GM13977 (cell line): ENCODE measurements at regions not wholly inside any gene's neighbourhood (a gene's known extent, or its start where the extent isn't known, plus 50 kb on each side); places are given as distances from the start of the nearest gene placed in this dataset.

Experiments
- DNase-seq: peaks from one replicate; pipeline ENCODE4 v3.0.0; 2012; ENCODE audit warnings: low spot score
- in situ Hi-C: fragments of 300-500 bp; cut with MboI; formaldehyde crosslinking; loops from one replicate; pipeline ENCODE4 v1.12.0; 2022; ENCODE audit warnings: low sequenced_read_pairs, low pct_unique_long_range_greater_than_20kb, mixed read lengths, inconsistent platforms; ENCODE audit not compliant: unreplicated experiment
- TF ChIP-seq, protein P1 (sequence below): IDR thresholded peaks from 2 replicates; pipeline ENCODE4 v1.5.1; 2012; ENCODE audit warnings: mild to moderate bottlenecking, control low read depth; ENCODE audit not compliant: insufficient read depth; ENCODE audit errors: extremely low read depth, missing control alignments

DNA sequence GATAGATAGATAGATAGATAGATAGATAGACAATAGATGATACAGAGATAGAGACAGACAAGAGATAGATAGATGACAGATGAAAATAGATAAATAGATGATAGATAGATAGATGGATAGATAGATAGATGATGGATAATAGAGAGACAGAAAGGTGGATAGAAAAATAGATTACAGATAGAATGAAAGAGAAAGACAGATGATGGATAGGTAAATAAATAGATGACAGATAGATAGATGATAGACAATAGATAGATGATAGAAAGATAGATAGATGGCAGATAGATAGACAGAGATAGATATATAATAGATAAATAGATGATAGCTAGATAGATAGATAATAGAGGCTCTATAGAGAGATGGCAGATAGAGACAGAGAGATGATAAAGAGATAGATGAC, 523.0 kb downstream of the BCL11B start:
- no peak for DNase-seq
- in situ Hi-C loops: no loop called here
- TF ChIP-seq, protein P1, sequence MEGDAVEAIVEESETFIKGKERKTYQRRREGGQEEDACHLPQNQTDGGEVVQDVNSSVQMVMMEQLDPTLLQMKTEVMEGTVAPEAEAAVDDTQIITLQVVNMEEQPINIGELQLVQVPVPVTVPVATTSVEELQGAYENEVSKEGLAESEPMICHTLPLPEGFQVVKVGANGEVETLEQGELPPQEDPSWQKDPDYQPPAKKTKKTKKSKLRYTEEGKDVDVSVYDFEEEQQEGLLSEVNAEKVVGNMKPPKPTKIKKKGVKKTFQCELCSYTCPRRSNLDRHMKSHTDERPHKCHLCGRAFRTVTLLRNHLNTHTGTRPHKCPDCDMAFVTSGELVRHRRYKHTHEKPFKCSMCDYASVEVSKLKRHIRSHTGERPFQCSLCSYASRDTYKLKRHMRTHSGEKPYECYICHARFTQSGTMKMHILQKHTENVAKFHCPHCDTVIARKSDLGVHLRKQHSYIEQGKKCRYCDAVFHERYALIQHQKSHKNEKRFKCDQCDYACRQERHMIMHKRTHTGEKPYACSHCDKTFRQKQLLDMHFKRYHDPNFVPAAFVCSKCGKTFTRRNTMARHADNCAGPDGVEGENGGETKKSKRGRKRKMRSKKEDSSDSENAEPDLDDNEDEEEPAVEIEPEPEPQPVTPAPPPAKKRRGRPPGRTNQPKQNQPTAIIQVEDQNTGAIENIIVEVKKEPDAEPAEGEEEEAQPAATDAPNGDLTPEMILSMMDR: no peak

DNA sequence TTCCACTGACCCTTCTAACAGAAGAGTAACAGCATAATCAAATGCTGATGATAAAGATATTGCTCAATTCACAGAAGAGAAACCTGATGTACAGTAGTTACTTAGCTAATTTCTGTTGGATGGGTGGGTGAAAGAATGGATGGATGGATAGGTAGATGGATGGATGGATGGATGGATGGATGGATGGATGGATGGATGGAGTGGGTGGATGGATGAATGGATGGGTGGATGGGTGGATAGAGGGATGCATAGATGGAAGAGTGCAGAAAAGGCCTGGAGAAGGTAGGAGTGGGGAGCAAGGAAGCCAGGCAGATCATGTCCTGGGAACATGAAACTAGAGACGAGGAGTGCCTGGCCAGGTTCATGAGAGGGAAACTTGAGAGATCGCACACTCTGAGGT, 520.9 kb downstream of the BCL11B start:
- TF ChIP-seq, protein P1: no peak
- in situ Hi-C loops: no loop called here

DNA sequence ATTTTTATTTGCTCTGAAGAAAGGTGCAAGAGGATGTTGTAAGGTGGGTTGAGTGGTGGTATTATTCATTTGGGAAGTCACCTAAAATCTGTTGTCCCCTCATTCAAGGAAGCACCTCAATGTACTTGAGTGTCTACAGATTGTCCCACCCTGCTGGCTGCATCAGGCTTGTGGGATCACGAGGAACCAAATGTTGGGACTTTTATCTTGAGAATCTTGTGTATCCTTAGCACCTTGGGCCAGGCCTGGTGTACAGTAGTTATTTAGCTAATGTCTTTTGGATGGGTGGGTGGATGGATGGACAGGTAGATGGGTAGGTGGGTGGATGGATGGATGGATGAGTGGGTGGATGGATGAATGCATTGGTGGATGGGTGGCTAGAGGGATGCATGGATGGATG, 519.3 kb downstream of the BCL11B start:
- in situ Hi-C loops: no loop called here
- TF ChIP-seq, protein P1: no peak
- DNase-seq: no peak

More for the DNA sequence above, 520.9 kb downstream of the BCL11B start:
- DNase-seq: no peak

DNA sequence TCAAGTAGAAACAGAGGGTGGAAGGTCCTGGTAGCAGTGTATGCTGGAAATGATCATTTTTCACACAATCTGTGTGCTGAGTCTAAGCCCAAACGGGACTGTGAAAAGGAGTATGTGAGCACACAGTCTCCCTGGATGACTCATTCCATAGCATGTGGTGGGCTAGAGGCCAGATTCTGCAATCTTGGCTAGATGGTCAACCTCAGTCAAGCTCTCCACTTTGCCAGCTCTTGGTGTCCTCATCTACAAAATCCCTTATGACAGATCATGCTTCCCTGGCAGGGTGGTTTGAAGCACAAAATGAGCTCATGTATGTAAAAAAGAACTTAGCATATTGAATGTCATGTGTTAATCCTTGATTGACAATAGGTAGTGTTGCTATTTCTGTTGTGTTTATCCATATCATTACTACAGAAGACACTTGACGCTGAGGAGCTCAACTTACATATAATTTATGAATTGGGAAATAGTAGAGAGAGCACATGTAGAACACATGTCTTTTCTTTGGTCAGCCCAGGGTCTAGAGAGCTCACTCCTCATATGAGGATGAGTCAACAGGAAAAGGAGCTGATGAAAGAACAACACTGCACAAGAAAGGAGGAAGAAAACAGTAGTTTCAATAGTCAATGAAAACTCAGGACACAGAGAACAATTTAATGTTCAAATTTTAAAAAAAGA, 517.5 kb downstream of the BCL11B start:
- no peak for DNase-seq
- in situ Hi-C loops: no loop called here
- TF ChIP-seq, protein P1: no peak

DNA sequence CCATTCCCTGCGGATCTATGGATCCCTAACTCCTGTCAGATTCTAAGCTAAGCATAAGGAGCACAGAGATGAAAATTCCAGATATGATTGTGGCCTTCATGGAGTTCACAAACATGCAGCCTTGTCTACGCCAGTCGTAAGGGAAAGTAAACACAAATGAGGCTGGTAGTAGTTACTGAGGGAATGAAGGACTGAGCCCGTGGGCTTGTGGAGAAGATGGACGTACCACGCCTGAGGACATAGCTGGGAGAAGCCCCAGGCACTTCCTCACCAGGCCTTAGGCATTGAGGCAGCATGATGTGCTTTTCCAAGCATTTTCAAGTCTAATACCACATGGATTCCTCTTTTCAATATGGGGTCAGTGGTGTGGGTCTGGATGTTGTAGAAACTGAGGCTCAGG, 515.2 kb downstream of the BCL11B start:
- no peak for DNase-seq
- in situ Hi-C loops: no loop called here
- TF ChIP-seq, protein P1: no peak

DNA sequence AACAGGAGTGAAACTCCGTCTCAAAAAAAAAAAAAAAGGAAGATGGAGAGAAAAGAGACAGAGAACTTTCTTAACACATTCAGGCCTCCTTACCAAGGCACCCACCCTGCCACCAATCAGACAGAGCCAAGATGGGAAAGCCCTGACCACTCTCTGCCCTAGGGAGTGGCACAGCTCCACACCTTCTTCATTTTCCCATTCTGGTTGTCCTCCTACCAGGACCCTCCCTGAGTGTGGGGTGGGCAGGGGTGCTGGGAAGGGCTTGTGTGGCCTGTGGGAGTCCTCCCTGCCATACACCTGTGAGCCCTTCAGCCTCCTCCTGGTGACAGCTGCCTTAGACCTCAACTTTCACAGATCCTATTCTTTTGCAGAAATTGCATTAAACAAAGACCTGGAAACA, 513.6 kb downstream of the BCL11B start:
- DNase-seq: no peak
- in situ Hi-C loops: no loop called here
- TF ChIP-seq, protein P1: no peak
